Neural cell (in vitro differentiated cells): ENCODE measurements at regions not wholly inside any gene's neighbourhood (a gene's known extent, or its start where the extent isn't known, plus 50 kb on each side); places are given as distances from the start of the nearest gene placed in this dataset.

Experiments
- H2AFZ ChIP-seq: fragments of 200-600, 300-800 bp; sonication (generic), shearing (Covaris generic); 2 replicates; pipeline ENCODE4 v1.6.0; 2014; ENCODE audit warnings: low read depth, mild to moderate bottlenecking, antibody characterized with exemption, low read length, moderate library complexity
- H3F3A ChIP-seq: fragments of 200-600 bp; shearing (Covaris generic); 2 replicates; pipeline ENCODE4 v1.6.1; 2016; ENCODE audit warnings: mild to moderate bottlenecking, moderate library complexity, mixed read lengths, antibody characterized with exemption, low read length; ENCODE audit not compliant: insufficient read depth, poor library complexity, severe bottlenecking
- H3K27ac ChIP-seq: fragments of 200-600, 300-800 bp; sonication (generic), shearing (Covaris generic); 2 replicates; pipeline ENCODE4 v1.5.1; 2014; ENCODE audit warnings: mild to moderate bottlenecking, low read length, moderate library complexity
- H3K27me3 ChIP-seq: fragments of 300-800, 200-600 bp; sonication (generic), shearing (Covaris generic); 2 replicates; pipeline ENCODE4 v1.6.0; 2014; ENCODE audit warnings: mild to moderate bottlenecking, low read depth, low read length, moderate library complexity; ENCODE audit not compliant: insufficient read depth
- H3K36me3 ChIP-seq: fragments of 300-800, 200-600 bp; sonication (generic), shearing (Covaris generic); 2 replicates; pipeline ENCODE4 v1.5.1; 2014; ENCODE audit warnings: mild to moderate bottlenecking, antibody characterized with exemption, low read length, moderate library complexity; ENCODE audit not compliant: insufficient read depth
- H3K4me2 ChIP-seq: fragments of 300-800, 200-600 bp; sonication (generic), shearing (Covaris generic); 2 replicates; pipeline ENCODE4 v1.6.0; 2014; ENCODE audit warnings: mild to moderate bottlenecking, low read length
- H3K4me3 ChIP-seq: fragments of 300-800, 200-600 bp; sonication (generic), shearing (Covaris generic); 2 replicates; pipeline ENCODE4 v1.5.1; 2014; ENCODE audit warnings: mild to moderate bottlenecking, low read length, moderate library complexity
- H3K79me2 ChIP-seq: fragments of 200-600 bp; shearing (Covaris generic); replicated peaks from 2 replicates; pipeline ENCODE4 v1.6.0; 2014; ENCODE audit warnings: mild to moderate bottlenecking, low read length, moderate library complexity; ENCODE audit not compliant: insufficient read depth
- H3K9ac ChIP-seq: fragments of 300-800, 200-600 bp; sonication (generic), shearing (Covaris generic); 2 replicates; pipeline ENCODE4 v1.6.1; 2016; ENCODE audit warnings: mild to moderate bottlenecking, low read length, mixed read lengths
- H3K9me2 ChIP-seq: fragments of 200-600 bp; shearing (Covaris generic); 2 replicates; pipeline ENCODE4 v1.6.1; 2016; ENCODE audit warnings: mild to moderate bottlenecking, low read length, mixed read lengths; ENCODE audit not compliant: insufficient read depth
- H3K9me3 ChIP-seq: fragments of 200-600, 300-800 bp; sonication (generic), shearing (Covaris generic); 2 replicates; pipeline ENCODE4 v1.6.1; 2016; ENCODE audit warnings: mild to moderate bottlenecking, mixed run types, low read length, moderate library complexity, mixed read lengths
- H4K20me1 ChIP-seq: fragments of 200-600 bp; shearing (Covaris generic); 2 replicates; pipeline ENCODE4 v1.6.1; 2016; ENCODE audit warnings: mild to moderate bottlenecking, mixed run types; ENCODE audit not compliant: insufficient read depth
- CTCF ChIP-seq: fragments of 450-650 bp; IDR thresholded peaks from 2 replicates; pipeline ENCODE4 v1.5.1; 2014; ENCODE audit warnings: antibody characterized with exemption, mild to moderate bottlenecking, moderate library complexity; ENCODE audit not compliant: poor library complexity, severe bottlenecking
- EP300 ChIP-seq: fragments of 450-650 bp; conservative IDR thresholded peaks from 2 replicates; pipeline ENCODE4 v1.6.1; 2014; ENCODE audit warnings: antibody characterized with exemption, mild to moderate bottlenecking, moderate library complexity; ENCODE audit not compliant: poor library complexity, severe bottlenecking
- EZH2 ChIP-seq: fragments of 200-600, 300-800 bp; shearing (Covaris generic), sonication (generic); IDR thresholded peaks from 2 replicates; pipeline ENCODE4 v1.6.1; 2014; ENCODE audit warnings: antibody characterized with exemption, low read length, borderline replicate concordance, mild to moderate bottlenecking; ENCODE audit not compliant: insufficient read depth, poor library complexity, severe bottlenecking
- MXI1 ChIP-seq: fragments of 450-650 bp; conservative IDR thresholded peaks from 2 replicates; pipeline ENCODE4 v1.6.1; 2014; ENCODE audit warnings: antibody characterized with exemption, mild to moderate bottlenecking; ENCODE audit not compliant: poor library complexity, severe bottlenecking
- POLR2AphosphoS5 ChIP-seq: IDR thresholded peaks from 2 replicates; pipeline ENCODE4 v1.6.1; 2012
- RAD21 ChIP-seq: fragments of 450-650 bp; conservative IDR thresholded peaks from 2 replicates; pipeline ENCODE4 v1.6.1; 2014; ENCODE audit warnings: antibody characterized with exemption, mild to moderate bottlenecking, moderate library complexity
- REST ChIP-seq: IDR thresholded peaks from 2 replicates; pipeline ENCODE4 v1.6.1; 2012; ENCODE audit warnings: borderline replicate concordance
- SMC3 ChIP-seq: fragments of 450-650 bp; conservative IDR thresholded peaks from 2 replicates; pipeline ENCODE4 v1.6.1; 2014; ENCODE audit warnings: antibody characterized with exemption, mild to moderate bottlenecking, moderate library complexity; ENCODE audit not compliant: poor library complexity
- TAF1 ChIP-seq: IDR thresholded peaks from 2 replicates; pipeline ENCODE4 v1.6.1; 2012; ENCODE audit warnings: low read depth

- no peak overlapping the region for H3K9ac ChIP-seq
- H2AFZ ChIP-seq: no peak overlapping the region
- H3K27me3 ChIP-seq: no peaks in the 10 kb centered on the region
- H3F3A ChIP-seq: no peaks in the 10 kb centered on the region
- no peaks in the 10 kb centered on the region for H3K36me3 ChIP-seq
- TF ChIP-seq SMC3 (no peak), POLR2AphosphoS5 (no peak), TAF1 (no peak), MXI1 (no peak), CTCF (no peak), REST (no peak), EZH2 (no peak), EP300 (no peak), RAD21 (no peak)
- no peak overlapping the region for H3K4me3 ChIP-seq
- H3K9me3 ChIP-seq: no peaks in the 10 kb centered on the region
- no peaks in the 10 kb centered on the region for H3K79me2 ChIP-seq
- no peaks in the 10 kb centered on the region for H4K20me1 ChIP-seq
- no peak overlapping the region for H3K4me2 ChIP-seq
- no peaks in the 10 kb centered on the region for H3K9me2 ChIP-seq
- no peak overlapping the region for H3K27ac ChIP-seq
Measured at GRCh38 chr18:38284972-38285371, 719.4 kb upstream of the CELF4 start.

GRCh38 chr18:38263066-38263465 lies 697.5 kb upstream of the CELF4 start:
- no peak overlapping the region for H3K4me3 ChIP-seq
- no peaks in the 10 kb centered on the region for H3F3A ChIP-seq
- H3K27me3 ChIP-seq: no peaks in the 10 kb centered on the region
- no peak overlapping the region for H3K27ac ChIP-seq
- no peak overlapping the region for H2AFZ ChIP-seq
- no peaks in the 10 kb centered on the region for H3K9me2 ChIP-seq
- H3K4me2 ChIP-seq: no peak overlapping the region
- no peaks in the 10 kb centered on the region for H3K79me2 ChIP-seq
- H3K9me3 ChIP-seq: no peaks in the 10 kb centered on the region
- H3K9ac ChIP-seq: no peak overlapping the region
- TF ChIP-seq POLR2AphosphoS5: no peak
- no peak for TF ChIP-seq RAD21
- no peak for TF ChIP-seq TAF1
- TF ChIP-seq EP300: no peak
- no peak for TF ChIP-seq SMC3
- TF ChIP-seq REST: no peak
- TF ChIP-seq EZH2: no peak
- TF ChIP-seq MXI1: no peak
- no peak for TF ChIP-seq CTCF
- H4K20me1 ChIP-seq: no peaks in the 10 kb centered on the region
- no peaks in the 10 kb centered on the region for H3K36me3 ChIP-seq
